ENCODE measurements at regions not wholly inside any gene's neighbourhood (a gene's known extent, or its start where the extent isn't known, plus 50 kb on each side); places are given as distances from the start of the nearest gene placed in this dataset.

DNA sequence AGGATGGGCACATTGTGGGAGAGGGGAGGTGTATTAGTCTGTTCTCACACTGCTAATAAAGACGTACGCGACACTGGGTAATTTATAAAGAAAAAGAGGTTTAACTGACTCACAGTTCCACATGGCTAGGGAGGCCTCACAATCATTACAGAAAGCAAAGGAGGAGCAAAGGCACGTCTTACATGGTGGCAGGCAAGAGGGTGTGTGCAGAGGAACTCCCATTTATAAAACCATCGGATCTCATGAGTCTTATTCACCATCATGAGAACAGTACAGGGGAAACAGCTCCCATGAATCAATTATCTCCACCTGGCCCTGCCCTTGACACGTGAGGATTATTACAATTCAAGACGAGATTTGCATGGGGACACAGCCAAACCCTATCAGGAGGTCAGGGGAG, 266.7 kb downstream of the HAUS1 start:
- WGBS, 2 donors: 91 to 97% methylated on average over 7 of the region's 7 CpGs
- intact Hi-C loops (cut with DNase I): no loop called here
- Histone ChIP-seq H3K36me3 (no peaks in the 10 kb centered on the region), H3K9me3 (no peaks in the 10 kb centered on the region), H3K4me3 (replicated peaks in 1 of 3) (no peak overlapping the region), H3K27ac (no peak overlapping the region), H3K27me3 (no peaks in the 10 kb centered on the region), H3K4me1 (peaks cover 24 to 25% of the 10 kb centered on the region in 2 donors)
- TF ChIP-seq, protein P1, sequence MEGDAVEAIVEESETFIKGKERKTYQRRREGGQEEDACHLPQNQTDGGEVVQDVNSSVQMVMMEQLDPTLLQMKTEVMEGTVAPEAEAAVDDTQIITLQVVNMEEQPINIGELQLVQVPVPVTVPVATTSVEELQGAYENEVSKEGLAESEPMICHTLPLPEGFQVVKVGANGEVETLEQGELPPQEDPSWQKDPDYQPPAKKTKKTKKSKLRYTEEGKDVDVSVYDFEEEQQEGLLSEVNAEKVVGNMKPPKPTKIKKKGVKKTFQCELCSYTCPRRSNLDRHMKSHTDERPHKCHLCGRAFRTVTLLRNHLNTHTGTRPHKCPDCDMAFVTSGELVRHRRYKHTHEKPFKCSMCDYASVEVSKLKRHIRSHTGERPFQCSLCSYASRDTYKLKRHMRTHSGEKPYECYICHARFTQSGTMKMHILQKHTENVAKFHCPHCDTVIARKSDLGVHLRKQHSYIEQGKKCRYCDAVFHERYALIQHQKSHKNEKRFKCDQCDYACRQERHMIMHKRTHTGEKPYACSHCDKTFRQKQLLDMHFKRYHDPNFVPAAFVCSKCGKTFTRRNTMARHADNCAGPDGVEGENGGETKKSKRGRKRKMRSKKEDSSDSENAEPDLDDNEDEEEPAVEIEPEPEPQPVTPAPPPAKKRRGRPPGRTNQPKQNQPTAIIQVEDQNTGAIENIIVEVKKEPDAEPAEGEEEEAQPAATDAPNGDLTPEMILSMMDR (IDR thresholded peaks at IDR 0.05): no peak
- no peak for TF ChIP-seq POLR2A (IDR thresholded peaks at IDR 0.05)
- no peak for DNase-seq

DNA sequence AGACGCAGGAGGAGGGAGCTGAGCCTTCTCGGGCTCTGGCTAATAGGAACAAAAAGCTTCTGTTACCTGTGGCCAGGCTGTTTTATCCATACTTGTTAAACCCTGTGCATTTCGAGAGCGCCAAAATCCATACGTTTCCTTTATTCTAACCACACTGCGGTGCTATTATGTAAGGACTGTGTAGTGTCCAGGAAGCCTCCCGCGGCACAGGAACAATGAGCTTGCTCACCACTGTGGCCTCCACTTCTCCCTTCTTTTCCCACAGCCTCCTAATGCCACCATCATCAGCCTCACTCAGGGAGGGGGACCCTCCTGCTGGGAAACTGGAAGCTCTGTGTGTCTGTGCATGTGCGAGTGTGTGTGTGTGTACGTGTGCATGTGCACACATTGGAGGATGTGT, 268.5 kb downstream of the HAUS1 start:
- Histone ChIP-seq H3K4me1 (peaks cover 9 to 11% of the 10 kb centered on the region in 2 donors), H3K4me3 (replicated peaks in 1 of 3) (no peak overlapping the region), H3K9me3 (no peaks in the 10 kb centered on the region), H3K27me3 (no peaks in the 10 kb centered on the region), H3K27ac (no peak overlapping the region), H3K36me3 (no peaks in the 10 kb centered on the region)
- intact Hi-C loops (cut with DNase I): no loop called here
- no peak for DNase-seq
- WGBS, 2 donors: 93 to 96% methylated on average over 10 of the region's 10 CpGs
- TF ChIP-seq POLR2A (IDR thresholded peaks at IDR 0.05): no peak
- TF ChIP-seq, protein P1 (IDR thresholded peaks at IDR 0.05): no peak

DNA sequence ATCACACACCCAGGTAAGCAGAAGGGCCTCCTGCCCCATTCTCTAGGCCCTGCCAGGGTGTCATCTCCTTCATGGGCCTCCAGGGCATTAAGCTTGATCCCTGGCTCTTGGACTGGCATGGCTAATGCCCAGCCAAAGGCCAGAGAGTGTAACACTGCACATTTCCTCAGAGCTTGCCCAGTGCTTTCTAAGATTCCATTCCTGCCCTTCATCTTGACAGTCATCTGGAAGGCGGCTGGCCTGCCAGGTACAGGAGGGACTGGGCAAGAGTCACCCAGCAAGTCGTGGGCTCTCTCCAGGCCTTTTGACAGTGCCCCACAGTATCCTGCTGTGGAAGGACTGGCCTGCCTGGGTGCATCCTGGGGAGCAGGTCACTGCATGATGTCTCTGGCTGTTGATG, 268.9 kb downstream of the HAUS1 start:
- Histone ChIP-seq H3K4me1 (peaks cover 8 to 11% of the 10 kb centered on the region in 2 donors), H3K36me3 (no peaks in the 10 kb centered on the region), H3K4me3 (replicated peaks in 1 of 3) (no peak overlapping the region), H3K27me3 (no peaks in the 10 kb centered on the region), H3K9me3 (no peaks in the 10 kb centered on the region), H3K27ac (peak overlapping the region in 1 of 3 donors; percentile 19)
- no peak for TF ChIP-seq POLR2A (IDR thresholded peaks at IDR 0.05)
- TF ChIP-seq, protein P1 (IDR thresholded peaks at IDR 0.05): no peak
- WGBS, 2 donors: 75 to 76% methylated on average over 1 to 2 of the region's 2 CpGs
- DNase-seq: peak in 1 of 2 donors; percentile 17
- intact Hi-C loops (cut with DNase I): no loop called here

DNA sequence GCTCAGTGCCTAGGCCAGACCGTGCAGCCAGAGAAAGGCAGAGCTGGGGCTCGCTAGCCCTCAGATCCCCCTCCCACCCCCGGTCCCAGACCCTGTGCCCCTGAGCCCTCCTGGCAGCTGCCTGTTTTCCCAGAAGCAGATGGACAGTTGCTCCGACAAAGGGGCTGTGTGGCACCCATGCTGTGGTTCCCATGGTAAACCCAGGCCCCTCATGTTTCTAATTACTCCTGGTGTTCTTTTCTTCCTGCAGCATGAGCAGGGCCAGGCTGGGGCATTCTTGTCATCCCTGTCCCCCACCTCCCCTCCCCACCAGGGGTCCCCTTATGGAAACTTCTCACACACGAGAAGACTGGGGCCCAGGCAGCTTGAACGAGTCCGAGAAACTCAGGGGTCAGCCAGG, 269.6 kb downstream of the HAUS1 start:
- DNase-seq: no peak
- Histone ChIP-seq H3K27ac (peak overlapping the region in 1 of 3 donors; percentile 19), H3K9me3 (no peaks in the 10 kb centered on the region), H3K4me1 (peaks cover 8 to 11% of the 10 kb centered on the region in 2 donors), H3K36me3 (no peaks in the 10 kb centered on the region), H3K4me3 (replicated peaks in 1 of 3) (no peak overlapping the region), H3K27me3 (no peaks in the 10 kb centered on the region)
- TF ChIP-seq POLR2A (IDR thresholded peaks at IDR 0.05): no peak
- TF ChIP-seq, protein P1 (IDR thresholded peaks at IDR 0.05): no peak
- 84 to 90% methylated on average over 7 of the region's 7 CpGs for WGBS, 2 donors
- intact Hi-C loops (cut with DNase I): no loop called here

DNA sequence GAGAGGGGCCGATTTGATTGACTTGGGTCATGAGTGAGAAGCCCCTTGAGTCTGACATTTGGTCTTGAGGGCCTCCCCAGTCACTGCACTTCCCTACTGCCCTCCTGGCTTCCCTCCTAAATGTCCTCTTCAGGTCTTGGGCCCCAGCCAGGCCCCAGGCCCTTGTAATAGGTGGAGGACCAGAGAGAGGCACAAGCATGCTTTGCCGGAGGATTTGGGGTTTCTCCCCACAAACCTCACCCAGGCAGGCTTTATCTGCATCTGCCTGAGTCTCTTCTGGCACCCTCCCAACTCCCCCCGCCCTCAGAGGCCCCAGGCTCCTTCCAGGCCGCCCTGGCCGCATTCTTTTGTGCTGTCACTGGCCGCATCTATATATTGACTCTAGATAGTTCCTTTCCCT, 270.7 kb downstream of the HAUS1 start:
- H3K9me3 ChIP-seq: no peaks in the 10 kb centered on the region
- TF ChIP-seq, protein P1 (IDR thresholded peaks at IDR 0.05): no peak
- WGBS, 2 donors: 35 to 42% methylated on average over 5 to 6 of the region's 6 CpGs
- H3K36me3 ChIP-seq: no peaks in the 10 kb centered on the region
- H3K4me1 ChIP-seq: peaks cover 8 to 11% of the 10 kb centered on the region in 2 donors
- DNase-seq: peak; percentile 84 to 85
- intact Hi-C loops (cut with DNase I): no loop called here
- no peak overlapping the region for H3K4me3 ChIP-seq (replicated peaks in 1 of 3)
- no peaks in the 10 kb centered on the region for H3K27me3 ChIP-seq
- H3K27ac ChIP-seq: peak overlapping the region; percentile 6 to 61 (median 10)

Measured in thyroid gland (tissue), 4 donors.